ENCODE measurements at regions not wholly inside any gene's neighbourhood (a gene's known extent, or its start where the extent isn't known, plus 50 kb on each side); places are given as distances from the start of the nearest gene placed in this dataset.

- TF ChIP-seq CTCF (IDR thresholded peaks at IDR 0.05) (no peak), POLR2A (IDR thresholded peaks at IDR 0.05) (no peak)
These were observed 64.4 kb upstream of the SKAP2 start for GRCh38 chr7:26928703-26929347.
